Endodermal cell (in vitro differentiated cells): ENCODE measurements at regions not wholly inside any gene's neighbourhood (a gene's known extent, or its start where the extent isn't known, plus 50 kb on each side); places are given as distances from the start of the nearest gene placed in this dataset.

Source experiments
- DNase-seq: peaks from one replicate; pipeline ENCODE4 v3.0.0-alpha.2; 2017
- H3K27ac ChIP-seq: 2 replicates; pipeline ENCODE4 v1.5.1; 2013; ENCODE audit warnings: mild to moderate bottlenecking, low read depth, low read length, moderate library complexity
- H3K27me3 ChIP-seq: 2 replicates; pipeline ENCODE4 v1.6.1; 2013; ENCODE audit warnings: mild to moderate bottlenecking, low read length, moderate library complexity; ENCODE audit not compliant: insufficient read depth, control insufficient read depth, poor library complexity, severe bottlenecking
- H3K36me3 ChIP-seq: 2 replicates; pipeline ENCODE4 v1.7.0; 2013; ENCODE audit warnings: mild to moderate bottlenecking, low read length, moderate library complexity; ENCODE audit not compliant: control insufficient read depth, insufficient read depth
- H3K4me1 ChIP-seq: one replicate; pipeline ENCODE4 v1.7.0; 2013; ENCODE audit warnings: low read length; ENCODE audit not compliant: control insufficient read depth, insufficient read depth
- H3K4me3 ChIP-seq: 2 replicates; pipeline ENCODE4 v1.5.1; 2013; ENCODE audit warnings: mild to moderate bottlenecking, low read length, moderate library complexity
- H3K9ac ChIP-seq: 2 replicates; pipeline ENCODE4 v1.6.1; 2013; ENCODE audit warnings: mild to moderate bottlenecking, low read length, moderate library complexity; ENCODE audit not compliant: poor library complexity, severe bottlenecking; ENCODE audit errors: extremely low read depth
- H3K9me3 ChIP-seq: 2 replicates; pipeline ENCODE4 v1.6.1; 2013; ENCODE audit warnings: mild to moderate bottlenecking, low read length, moderate library complexity; ENCODE audit not compliant: control insufficient read depth
- H3K27ac Mint-ChIP-seq: 2 replicates; pipeline ENCODE4 v1.8.0; 2020; ENCODE audit warnings: mixed read lengths
- H3K27me3 Mint-ChIP-seq: 2 replicates; pipeline ENCODE4 v1.8.0; 2021; ENCODE audit warnings: mild to moderate bottlenecking, mixed read lengths; ENCODE audit not compliant: insufficient read depth
- H3K36me3 Mint-ChIP-seq: 2 replicates; pipeline ENCODE4 v1.8.0; 2020; ENCODE audit warnings: low read depth, mixed read lengths
- H3K4me1 Mint-ChIP-seq: 2 replicates; pipeline ENCODE4 v1.8.0; 2020; ENCODE audit warnings: mixed read lengths
- H3K4me3 Mint-ChIP-seq: 2 replicates; pipeline ENCODE4 v1.8.0; 2020; ENCODE audit warnings: mild to moderate bottlenecking, moderate library complexity, mixed read lengths
- H3K9me3 Mint-ChIP-seq: 2 replicates; pipeline ENCODE4 v1.8.0; 2020; ENCODE audit warnings: mild to moderate bottlenecking, mixed read lengths
- CTCF ChIP-seq: fragments of 200-600 bp; sonication (generic); conservative IDR thresholded peaks from 2 replicates; pipeline ENCODE4 v1.5.0; 2021; ENCODE audit warnings: antibody characterized with exemption, mild to moderate bottlenecking
- WGBS, 2 experiments: methylation state at CpG; one replicate each; pipeline versions ENCODE4 v1.1.5 to v1.1.7; 2013; ENCODE audit warnings: missing lambda C conversion rate in 2 of 2, mixed read lengths in 1 of 2; ENCODE audit not compliant: insufficient coverage in 1 of 2, insufficient read length in 1 of 2; 5-methylcytosine and 5-hydroxymethylcytosine counted together

- no peaks in the 10 kb centered on the region for H3K27me3 ChIP-seq
- DNase-seq, result no peak
- H3K4me1 ChIP-seq, result no peaks in the 10 kb centered on the region
- H3K27me3 Mint-ChIP-seq, result peaks cover 5% of the 10 kb centered on the region
- no peak overlapping the region for H3K27ac ChIP-seq
- H3K27ac Mint-ChIP-seq, result no peak overlapping the region
- H3K36me3 ChIP-seq, result no peaks in the 10 kb centered on the region
- peaks cover 2% of the 10 kb centered on the region for H3K36me3 Mint-ChIP-seq
- no peak for TF ChIP-seq CTCF
- no peak overlapping the region for H3K4me3 Mint-ChIP-seq
- 93 to 100% methylated on average over 11 to 26 of the region's 26 CpGs for WGBS, 2 experiments
- peak overlapping the region; percentile 33 for H3K4me3 ChIP-seq
- peak overlapping the region; percentile 13 for H3K9ac ChIP-seq
- peaks cover 26% of the 10 kb centered on the region for H3K4me1 Mint-ChIP-seq
- peaks cover 8% of the 10 kb centered on the region for H3K9me3 Mint-ChIP-seq
- peaks cover 21% of the 10 kb centered on the region for H3K9me3 ChIP-seq
Observed at GRCh38 chr18:70430501-70431173, 141.8 kb downstream of the SOCS6 start.

GRCh38 chr18:70429847-70430500, 141.1 kb downstream of the SOCS6 start:
- Histone ChIP-seq H3K27me3 (no peaks in the 10 kb centered on the region), H3K9me3 (peaks cover 24% of the 10 kb centered on the region), H3K4me3 (no peak overlapping the region), H3K4me1 (peaks cover 4% of the 10 kb centered on the region), H3K36me3 (no peaks in the 10 kb centered on the region), H3K9ac (no peak overlapping the region), H3K27ac (no peak overlapping the region)
- WGBS, 2 experiments, result 96% methylated on average over 34 to 36 of the region's 36 CpGs
- Mint-ChIP-seq H3K36me3 (peaks cover 2% of the 10 kb centered on the region), H3K4me3 (no peak overlapping the region), H3K27me3 (peaks cover 2% of the 10 kb centered on the region), H3K4me1 (peaks cover 28% of the 10 kb centered on the region), H3K27ac (no peak overlapping the region), H3K9me3 (peaks cover 9% of the 10 kb centered on the region)
- no peak for DNase-seq
- TF ChIP-seq CTCF, result no peak

GRCh38 chr18:70428439-70428838, 139.6 kb downstream of the SOCS6 start:
- WGBS, 2 experiments, result 90 to 100% methylated on average over 1 of the region's 1 CpG
- Histone ChIP-seq H3K4me3 (no peak overlapping the region), H3K9me3 (peaks cover 27% of the 10 kb centered on the region), H3K36me3 (no peaks in the 10 kb centered on the region), H3K27me3 (no peaks in the 10 kb centered on the region), H3K27ac (no peak overlapping the region), H3K4me1 (peaks cover 9% of the 10 kb centered on the region), H3K9ac (no peak overlapping the region)
- no peak for DNase-seq
- H3K4me3 Mint-ChIP-seq, result no peak overlapping the region
- H3K4me1 Mint-ChIP-seq, result peaks cover 39% of the 10 kb centered on the region
- H3K27me3 Mint-ChIP-seq, result peaks cover 2% of the 10 kb centered on the region
- H3K9me3 Mint-ChIP-seq, result peaks cover 9% of the 10 kb centered on the region
- H3K27ac Mint-ChIP-seq, result no peak overlapping the region
- H3K36me3 Mint-ChIP-seq, result peaks cover 2% of the 10 kb centered on the region
- no peak for TF ChIP-seq CTCF
